WI38 (cell line): ENCODE measurements at regions not wholly inside any gene's neighbourhood (a gene's known extent, or its start where the extent isn't known, plus 50 kb on each side); places are given as distances from the start of the nearest gene placed in this dataset.

Experiments used
- H3K4me3 ChIP-seq: 2 replicates; pipeline ENCODE4 v1.5.1; 2011; ENCODE audit warnings: low read depth, mild to moderate bottlenecking, control low read depth, low read length
- CTCF ChIP-seq: IDR thresholded peaks from 2 replicates; pipeline ENCODE4 v1.5.1; 2012; ENCODE audit warnings: low read depth, mild to moderate bottlenecking, control low read depth, low read length

- H3K4me3 ChIP-seq, result no peak overlapping the region
- TF ChIP-seq CTCF, result no peak
These were observed 355.0 kb upstream of the MAP3K7 start for GRCh38 chr6:90941885-90942284.

- no peak for TF ChIP-seq CTCF
- no peak overlapping the region for H3K4me3 ChIP-seq
These were observed 354.1 kb upstream of the MAP3K7 start for GRCh38 chr6:90940812-90941481.

GRCh38 chr6:90939906-90940305 is 353.0 kb upstream of the MAP3K7 start:
- H3K4me3 ChIP-seq, result no peak overlapping the region
- no peak for TF ChIP-seq CTCF

GRCh38 chr6:90938122-90938521 is 351.2 kb upstream of the MAP3K7 start:
- TF ChIP-seq CTCF, result no peak
- H3K4me3 ChIP-seq, result no peak overlapping the region

- no peak for TF ChIP-seq CTCF
- H3K4me3 ChIP-seq, result no peak overlapping the region
These were observed 349.4 kb upstream of the MAP3K7 start for GRCh38 chr6:90936286-90936685.

- no peak for TF ChIP-seq CTCF
- H3K4me3 ChIP-seq, result no peak overlapping the region
These were observed 348.1 kb upstream of the MAP3K7 start for GRCh38 chr6:90934966-90935365.

- TF ChIP-seq CTCF, result no peak
- H3K4me3 ChIP-seq, result no peak overlapping the region
These were observed 347.2 kb upstream of the MAP3K7 start for GRCh38 chr6:90934081-90934480.
